GM12872 (cell line): ENCODE measurements at regions not wholly inside any gene's neighbourhood (a gene's known extent, or its start where the extent isn't known, plus 50 kb on each side); places are given as distances from the start of the nearest gene placed in this dataset.

Experiments used
- TF ChIP-seq, protein P1 (sequence below): IDR thresholded peaks from 3 replicates; pipeline ENCODE4 v1.5.1; 2011; ENCODE audit warnings: low read depth, mild to moderate bottlenecking, low read length, moderate library complexity; ENCODE audit not compliant: insufficient read depth

DNA sequence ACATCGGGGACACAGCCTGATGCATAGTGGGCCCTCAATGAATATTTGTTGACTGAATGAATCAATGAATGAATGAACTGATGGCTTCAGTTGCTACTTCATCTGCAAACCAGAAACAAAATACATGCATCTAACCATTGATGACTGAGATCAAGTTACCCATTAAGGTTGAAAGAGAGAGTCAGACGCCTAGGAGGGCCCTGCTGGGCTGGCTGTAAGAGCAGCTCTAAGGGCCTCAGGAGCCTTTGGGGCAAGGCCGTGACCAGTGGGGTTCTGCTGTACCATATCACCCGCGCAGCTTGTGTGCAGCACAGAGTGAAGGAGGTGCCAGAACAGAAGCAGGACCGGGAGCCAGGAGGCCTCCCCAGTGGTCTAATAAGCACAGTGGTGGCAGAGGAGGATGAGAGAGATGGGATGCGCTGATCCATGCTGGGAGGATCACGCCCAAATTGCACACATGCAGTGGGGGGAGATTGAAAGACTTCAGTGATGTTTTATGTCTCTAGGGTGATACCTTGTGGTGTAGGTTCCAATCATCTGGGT lies 96.1 kb upstream of the KCNG1 start:
- TF ChIP-seq, protein P1, sequence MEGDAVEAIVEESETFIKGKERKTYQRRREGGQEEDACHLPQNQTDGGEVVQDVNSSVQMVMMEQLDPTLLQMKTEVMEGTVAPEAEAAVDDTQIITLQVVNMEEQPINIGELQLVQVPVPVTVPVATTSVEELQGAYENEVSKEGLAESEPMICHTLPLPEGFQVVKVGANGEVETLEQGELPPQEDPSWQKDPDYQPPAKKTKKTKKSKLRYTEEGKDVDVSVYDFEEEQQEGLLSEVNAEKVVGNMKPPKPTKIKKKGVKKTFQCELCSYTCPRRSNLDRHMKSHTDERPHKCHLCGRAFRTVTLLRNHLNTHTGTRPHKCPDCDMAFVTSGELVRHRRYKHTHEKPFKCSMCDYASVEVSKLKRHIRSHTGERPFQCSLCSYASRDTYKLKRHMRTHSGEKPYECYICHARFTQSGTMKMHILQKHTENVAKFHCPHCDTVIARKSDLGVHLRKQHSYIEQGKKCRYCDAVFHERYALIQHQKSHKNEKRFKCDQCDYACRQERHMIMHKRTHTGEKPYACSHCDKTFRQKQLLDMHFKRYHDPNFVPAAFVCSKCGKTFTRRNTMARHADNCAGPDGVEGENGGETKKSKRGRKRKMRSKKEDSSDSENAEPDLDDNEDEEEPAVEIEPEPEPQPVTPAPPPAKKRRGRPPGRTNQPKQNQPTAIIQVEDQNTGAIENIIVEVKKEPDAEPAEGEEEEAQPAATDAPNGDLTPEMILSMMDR = no peak

DNA sequence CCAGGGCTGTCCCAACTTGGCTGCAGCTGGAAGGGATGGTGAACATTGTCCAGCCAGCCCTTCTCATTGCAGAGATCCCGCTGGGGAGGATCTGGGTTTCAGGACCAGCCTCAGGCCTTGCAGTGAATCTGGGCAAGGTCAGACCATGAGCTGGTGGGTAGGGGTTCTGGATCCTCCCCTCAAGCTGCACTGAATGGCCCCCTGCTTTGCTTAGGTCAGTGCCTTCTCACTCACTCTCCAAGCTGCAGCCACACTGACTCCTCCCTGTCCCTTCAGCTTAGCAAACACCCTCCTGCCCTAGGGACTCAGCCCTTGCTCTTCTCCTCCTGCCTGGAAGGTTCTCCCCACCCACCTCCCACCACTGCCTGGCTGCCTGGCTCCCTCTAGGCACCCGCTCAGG lies 95.3 kb upstream of the KCNG1 start:
- TF ChIP-seq, protein P1 = no peak

DNA sequence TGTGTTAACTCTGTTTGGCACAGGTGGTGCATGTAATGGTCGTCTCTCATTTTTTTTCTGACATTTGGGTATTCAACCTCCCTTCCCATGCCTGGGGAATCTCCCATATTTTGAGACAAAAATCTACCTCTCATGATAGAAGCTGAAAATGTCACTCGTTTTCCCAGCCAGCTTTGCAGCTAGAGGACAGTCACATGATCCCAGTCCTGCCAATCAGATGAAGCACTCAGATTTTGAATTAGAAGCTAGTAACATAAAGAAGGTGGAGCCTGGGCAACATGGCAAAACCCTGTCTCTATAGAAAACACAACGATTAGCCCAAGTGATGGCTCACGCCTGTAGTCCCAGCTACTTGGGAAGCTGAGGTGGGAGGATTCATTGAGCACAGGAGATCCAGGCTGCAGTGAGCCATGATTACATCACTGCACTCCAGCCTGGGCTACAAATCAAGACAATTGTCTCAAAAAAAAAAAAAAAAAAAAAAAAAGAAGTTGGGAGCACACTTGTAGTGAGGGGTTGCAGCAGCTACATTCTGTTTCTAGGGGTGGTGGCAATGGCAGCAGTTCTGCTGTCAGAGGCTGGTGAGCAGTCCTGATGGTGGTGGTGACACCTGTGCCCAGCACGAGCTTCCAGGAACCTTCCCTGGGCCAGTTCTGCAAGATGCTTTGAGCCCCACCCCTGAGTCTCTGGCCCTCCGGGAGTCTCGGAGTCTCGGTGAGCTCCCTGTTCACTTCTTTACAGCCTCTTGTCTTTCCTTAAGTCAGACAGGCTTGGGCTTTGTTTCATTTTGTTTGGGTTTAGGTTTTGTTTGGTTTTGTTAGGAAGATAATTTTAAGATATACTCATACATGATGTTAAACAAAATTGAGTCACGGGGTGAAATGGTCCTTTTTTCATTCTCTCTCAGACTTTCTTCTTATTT lies 94.1 kb upstream of the KCNG1 start:
- TF ChIP-seq, protein P1 = no peak

DNA sequence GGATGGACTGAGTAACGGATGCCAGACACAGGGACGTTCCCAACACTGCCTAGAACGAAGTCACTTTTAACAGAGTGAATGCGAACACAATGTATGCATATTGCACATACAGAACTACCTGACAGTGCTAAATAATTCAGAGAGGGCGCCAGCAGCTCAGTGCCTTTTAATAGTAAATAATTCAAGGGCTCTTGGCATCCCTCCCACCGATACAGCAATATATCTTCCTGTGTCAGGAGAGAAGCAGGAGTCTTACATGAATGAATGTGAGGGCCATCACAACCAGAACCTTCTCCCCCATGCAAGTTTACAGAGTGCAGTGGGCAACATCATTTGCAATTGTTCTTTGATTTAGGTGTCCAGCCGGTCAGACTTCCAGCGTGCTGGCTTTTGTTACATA lies 88.4 kb upstream of the KCNG1 start:
- TF ChIP-seq, protein P1 = no peak

DNA sequence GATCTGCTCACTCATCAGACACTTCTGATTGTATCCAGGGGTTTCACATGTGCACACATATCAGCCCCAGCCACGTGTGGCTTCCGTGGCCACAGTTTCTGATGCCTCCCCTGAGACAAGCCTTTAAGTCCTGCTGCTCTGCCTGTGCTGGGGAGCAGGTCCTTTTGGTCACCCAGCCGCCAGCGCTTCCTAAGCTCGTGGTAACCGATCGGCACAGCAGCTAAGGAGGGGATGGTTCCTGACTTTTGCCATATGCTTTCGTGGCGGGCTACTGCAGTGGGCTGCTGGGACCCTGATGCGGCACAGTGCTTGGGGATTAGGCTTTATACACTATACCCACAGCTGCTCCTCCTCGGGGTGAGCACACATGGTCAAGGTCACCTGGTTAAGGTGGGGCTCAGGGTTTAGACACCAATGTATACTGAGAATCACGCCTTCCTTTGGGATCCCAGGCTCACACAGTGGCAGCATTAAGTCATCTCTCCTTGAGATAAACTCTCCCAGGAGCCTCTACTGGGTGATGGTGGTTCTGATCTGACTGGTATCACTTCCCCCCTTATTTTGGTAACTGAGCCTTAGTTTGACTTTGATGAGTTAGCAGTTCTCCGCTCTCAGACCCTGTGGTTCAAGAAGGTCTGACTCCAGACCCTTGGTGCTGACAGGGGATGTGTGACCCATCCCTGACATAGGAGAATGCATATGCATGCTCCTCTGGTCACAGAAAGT lies 85.9 kb upstream of the KCNG1 start:
- TF ChIP-seq, protein P1 = no peak

GRCh38 chr20:51106011-51106410 lies 83.1 kb upstream of the KCNG1 start:
- TF ChIP-seq, protein P1 = no peak
